Activated CD8-positive, alpha-beta memory T cell treated with anti-CD3 and anti-CD28 coated beads, Interleukin-2, amount 50 U/mL, for 4 hours (primary cell): ENCODE measurements at regions not wholly inside any gene's neighbourhood (a gene's known extent, or its start where the extent isn't known, plus 50 kb on each side); places are given as distances from the start of the nearest gene placed in this dataset.

Source experiments
- DNase-seq: peaks from one replicate; pipeline ENCODE4 v3.0.0-alpha.2; 2020

- DNase-seq = no peak
Measured at GRCh38 chr4:63017300-63017699, 1392.0 kb downstream of the TECRL start.

GRCh38 chr4:62970846-62971245 is 1438.4 kb downstream of the TECRL start:
- no peak for DNase-seq

GRCh38 chr4:62960415-62960814 is 1448.8 kb downstream of the TECRL start:
- DNase-seq = no peak

- no peak for DNase-seq
Measured at GRCh38 chr4:62953752-62954151, 1455.5 kb downstream of the TECRL start.

- DNase-seq = no peak
Measured at GRCh38 chr4:62952366-62952765, 1456.9 kb downstream of the TECRL start.

GRCh38 chr4:62948108-62948507 is 1461.1 kb downstream of the TECRL start:
- DNase-seq = no peak

- DNase-seq = no peak
Measured at GRCh38 chr4:62940229-62940628, 1469.0 kb downstream of the TECRL start.

GRCh38 chr4:62930884-62931283 is 1478.4 kb downstream of the TECRL start:
- DNase-seq = no peak

- DNase-seq = no peak
Measured at GRCh38 chr4:62928483-62928882, 1480.8 kb downstream of the TECRL start.

GRCh38 chr4:62927574-62927973 is 1481.7 kb downstream of the TECRL start:
- DNase-seq = no peak

GRCh38 chr4:62923783-62924182 is 1485.5 kb downstream of the TECRL start:
- DNase-seq = no peak

- DNase-seq = no peak
Measured at GRCh38 chr4:62917649-62918048, 1491.6 kb downstream of the TECRL start.

GRCh38 chr4:62914758-62915157 is 1494.5 kb downstream of the TECRL start:
- no peak for DNase-seq

- DNase-seq = no peak
Measured at GRCh38 chr4:62913065-62913464, 1496.2 kb downstream of the TECRL start.

- no peak for DNase-seq
Measured at GRCh38 chr4:62912531-62912930, 1496.7 kb downstream of the TECRL start.

- no peak for DNase-seq
Measured at GRCh38 chr4:62909238-62909637, 1500.0 kb downstream of the TECRL start.

GRCh38 chr4:62901101-62901500 is 1508.1 kb downstream of the TECRL start:
- no peak for DNase-seq

GRCh38 chr4:62899646-62900364 is 1509.4 kb downstream of the TECRL start:
- no peak for DNase-seq

- peak; percentile 11 for DNase-seq
Measured at GRCh38 chr4:62898115-62898514, 1511.1 kb downstream of the TECRL start.

GRCh38 chr4:62896721-62897120 is 1512.5 kb downstream of the TECRL start:
- no peak for DNase-seq

GRCh38 chr4:62881901-62882300 is 1527.3 kb downstream of the TECRL start:
- no peak for DNase-seq

GRCh38 chr4:62881210-62881609 is 1528.0 kb downstream of the TECRL start:
- DNase-seq = no peak

- no peak for DNase-seq
Measured at GRCh38 chr4:62872856-62873255, 1536.4 kb downstream of the TECRL start.

GRCh38 chr4:62871078-62871477 is 1538.2 kb downstream of the TECRL start:
- DNase-seq = no peak

GRCh38 chr4:62870451-62870850 is 1538.8 kb downstream of the TECRL start:
- no peak for DNase-seq
